ENCODE measurements at regions not wholly inside any gene's neighbourhood (a gene's known extent, or its start where the extent isn't known, plus 50 kb on each side); places are given as distances from the start of the nearest gene placed in this dataset.

- Mint-ChIP-seq H3K4me1 (no peaks in the 10 kb centered on the region), H3K9me3 (no peaks in the 10 kb centered on the region), H3K36me3 (ENCODE audit: low read depth) (no peaks in the 10 kb centered on the region), H3K4me3 (no peak overlapping the region), H3K27me3 (peaks cover 9% of the 10 kb centered on the region), H3K27ac (no peak overlapping the region)
- no peak for ATAC-seq (replicated peaks)
These were observed 53.9 kb upstream of the RMP24 start for GRCh38 chr18:35918564-35918963.

GRCh38 chr18:35919179-35919578 lies 53.3 kb upstream of the RMP24 start:
- no peak overlapping the region for H3K4me3 Mint-ChIP-seq
- no peaks in the 10 kb centered on the region for H3K9me3 Mint-ChIP-seq
- no peaks in the 10 kb centered on the region for H3K36me3 Mint-ChIP-seq (ENCODE audit: low read depth)
- no peak overlapping the region for H3K27ac Mint-ChIP-seq
- peaks cover 8% of the 10 kb centered on the region for H3K27me3 Mint-ChIP-seq
- H3K4me1 Mint-ChIP-seq = no peaks in the 10 kb centered on the region
- ATAC-seq (replicated peaks) = no peak

GRCh38 chr18:35920623-35921022 lies 51.9 kb upstream of the RMP24 start:
- no peak overlapping the region for H3K27ac Mint-ChIP-seq
- no peak for ATAC-seq (replicated peaks)

More at GRCh38 chr18:35920623-35921022, 51.9 kb upstream of the RMP24 start:
- no peaks in the 10 kb centered on the region for H3K4me1 Mint-ChIP-seq
- H3K9me3 Mint-ChIP-seq = no peaks in the 10 kb centered on the region
- peaks cover 12% of the 10 kb centered on the region for H3K27me3 Mint-ChIP-seq
- H3K4me3 Mint-ChIP-seq = no peak overlapping the region
- H3K36me3 Mint-ChIP-seq (ENCODE audit: low read depth) = no peaks in the 10 kb centered on the region

Data from activated T-helper 17 cell treated with anti-CD3 and anti-CD28 coated beads, Interleukin-2, amount 50 U/mL, for 72 hours (primary cell).